ENCODE measurements at regions not wholly inside any gene's neighbourhood (a gene's known extent, or its start where the extent isn't known, plus 50 kb on each side); places are given as distances from the start of the nearest gene placed in this dataset.
"Not testable (repeated sequence)": the region's sequence is repeated elsewhere in the genome, so short reads cannot be mapped to it uniquely, and the experiment has no call there.

GRCh38 chr6:51213811-51214210, 395.1 kb downstream of the TFAP2B start:
- Histone ChIP-seq H3K4me1 (ENCODE audit: low read depth, poor library complexity, severe bottlenecking) (no peaks in the 10 kb centered on the region), H4K20me1 (ENCODE audit: insufficient read depth) (no peaks in the 10 kb centered on the region), H3K4me3 (IDR thresholded peaks at IDR 0.05; ENCODE audit: insufficient read depth, low read depth, low read length) (no peak overlapping the region), H3K27ac (no peak overlapping the region), H3K36me3 (ENCODE audit: insufficient read depth) (no peaks in the 10 kb centered on the region), H3K9ac (no peak overlapping the region), H3K4me2 (no peak overlapping the region), H2AFZ (ENCODE audit: low read depth) (no peak overlapping the region), H3K27me3 (ENCODE audit: insufficient read depth, low read depth) (no peaks in the 10 kb centered on the region), H3K79me2 (ENCODE audit: insufficient read depth, low read depth) (no peaks in the 10 kb centered on the region)
- TF ChIP-seq, protein P1, sequence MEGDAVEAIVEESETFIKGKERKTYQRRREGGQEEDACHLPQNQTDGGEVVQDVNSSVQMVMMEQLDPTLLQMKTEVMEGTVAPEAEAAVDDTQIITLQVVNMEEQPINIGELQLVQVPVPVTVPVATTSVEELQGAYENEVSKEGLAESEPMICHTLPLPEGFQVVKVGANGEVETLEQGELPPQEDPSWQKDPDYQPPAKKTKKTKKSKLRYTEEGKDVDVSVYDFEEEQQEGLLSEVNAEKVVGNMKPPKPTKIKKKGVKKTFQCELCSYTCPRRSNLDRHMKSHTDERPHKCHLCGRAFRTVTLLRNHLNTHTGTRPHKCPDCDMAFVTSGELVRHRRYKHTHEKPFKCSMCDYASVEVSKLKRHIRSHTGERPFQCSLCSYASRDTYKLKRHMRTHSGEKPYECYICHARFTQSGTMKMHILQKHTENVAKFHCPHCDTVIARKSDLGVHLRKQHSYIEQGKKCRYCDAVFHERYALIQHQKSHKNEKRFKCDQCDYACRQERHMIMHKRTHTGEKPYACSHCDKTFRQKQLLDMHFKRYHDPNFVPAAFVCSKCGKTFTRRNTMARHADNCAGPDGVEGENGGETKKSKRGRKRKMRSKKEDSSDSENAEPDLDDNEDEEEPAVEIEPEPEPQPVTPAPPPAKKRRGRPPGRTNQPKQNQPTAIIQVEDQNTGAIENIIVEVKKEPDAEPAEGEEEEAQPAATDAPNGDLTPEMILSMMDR (conservative IDR thresholded peaks at IDR 0.05; ENCODE audit: low read depth, low read length): no peak

DNA sequence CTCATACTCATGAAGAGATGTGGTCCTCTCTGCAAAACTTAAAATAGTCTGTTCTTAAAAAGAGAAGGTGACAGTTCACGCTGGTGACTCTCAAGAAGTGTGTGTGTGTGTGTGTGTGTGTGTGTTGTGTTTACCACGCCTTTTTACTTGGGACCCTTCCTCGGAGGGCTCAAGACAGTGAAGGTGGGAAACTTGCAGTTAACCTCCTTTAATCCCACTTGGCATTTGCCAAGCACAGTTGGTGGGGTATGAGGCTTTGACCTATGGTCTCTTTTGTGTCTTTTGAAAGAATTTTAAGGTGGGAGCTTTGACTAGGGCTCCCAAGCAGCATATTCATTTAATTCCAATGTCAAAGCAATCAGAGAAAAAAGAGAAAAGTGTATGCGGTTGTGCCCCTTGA, 395.8 kb downstream of the TFAP2B start:
- H3K36me3 ChIP-seq (ENCODE audit: insufficient read depth): no peaks in the 10 kb centered on the region
- H3K27me3 ChIP-seq (ENCODE audit: insufficient read depth, low read depth): no peaks in the 10 kb centered on the region
- no peaks in the 10 kb centered on the region for H3K4me1 ChIP-seq (ENCODE audit: low read depth, poor library complexity, severe bottlenecking)
- H3K27ac ChIP-seq: no peak overlapping the region
- no peak overlapping the region for H2AFZ ChIP-seq (ENCODE audit: low read depth)
- H3K4me2 ChIP-seq: no peak overlapping the region
- H3K79me2 ChIP-seq (ENCODE audit: insufficient read depth, low read depth): no peaks in the 10 kb centered on the region
- TF ChIP-seq, protein P1 (conservative IDR thresholded peaks at IDR 0.05; ENCODE audit: low read depth, low read length): no peak
- H4K20me1 ChIP-seq (ENCODE audit: insufficient read depth): no peaks in the 10 kb centered on the region
- no peak overlapping the region for H3K4me3 ChIP-seq (IDR thresholded peaks at IDR 0.05; ENCODE audit: insufficient read depth, low read depth, low read length)
- H3K9ac ChIP-seq: no peak overlapping the region

- Histone ChIP-seq H3K4me1 (ENCODE audit: low read depth, poor library complexity, severe bottlenecking) (no peaks in the 10 kb centered on the region), H4K20me1 (ENCODE audit: insufficient read depth) (no peaks in the 10 kb centered on the region), H3K79me2 (ENCODE audit: insufficient read depth, low read depth) (no peaks in the 10 kb centered on the region), H3K36me3 (ENCODE audit: insufficient read depth) (no peaks in the 10 kb centered on the region), H3K27ac (no peak overlapping the region), H3K27me3 (ENCODE audit: insufficient read depth, low read depth) (no peaks in the 10 kb centered on the region), H3K9ac (no peak overlapping the region), H3K4me2 (no peak overlapping the region), H2AFZ (ENCODE audit: low read depth) (no peak overlapping the region), H3K4me3 (IDR thresholded peaks at IDR 0.05; ENCODE audit: insufficient read depth, low read depth, low read length) (no peak overlapping the region)
- TF ChIP-seq, protein P1 (conservative IDR thresholded peaks at IDR 0.05; ENCODE audit: low read depth, low read length): no peak
Observed at GRCh38 chr6:51218181-51218580, 399.5 kb downstream of the TFAP2B start.

DNA sequence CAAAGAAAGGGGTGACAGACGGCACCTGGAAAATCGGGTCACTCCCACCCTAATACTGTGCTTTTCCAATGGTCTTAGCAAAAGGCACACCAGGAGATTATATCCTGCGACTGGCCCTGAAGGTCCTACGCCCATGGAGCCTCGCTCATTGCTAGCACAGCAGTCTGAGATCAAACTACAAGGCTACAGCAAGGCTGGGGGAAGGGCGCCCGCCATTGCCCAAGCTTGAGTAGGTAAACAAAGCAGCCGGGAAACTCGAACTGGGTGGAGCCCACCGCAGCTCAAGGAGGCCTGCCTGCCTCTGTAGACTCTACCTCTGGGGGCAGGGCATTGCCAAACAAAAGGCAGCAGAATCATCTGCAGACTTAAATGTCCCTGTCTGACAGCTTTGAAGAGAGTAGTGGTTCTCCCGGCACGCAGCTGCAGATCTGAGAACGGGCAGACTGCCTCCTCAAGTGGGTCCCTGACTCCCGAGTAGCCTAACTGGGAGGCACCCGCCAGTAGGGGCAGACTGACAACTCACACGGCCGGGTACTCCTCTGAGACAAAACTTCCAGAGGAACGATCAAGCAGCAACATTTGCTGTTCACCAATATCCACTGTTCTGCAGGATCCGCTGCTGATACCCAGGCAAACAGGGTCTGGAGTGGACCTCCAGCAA, 406.0 kb downstream of the TFAP2B start:
- not testable (repeated sequence) for H3K4me1 ChIP-seq (ENCODE audit: low read depth, poor library complexity, severe bottlenecking); H3K27ac ChIP-seq; H2AFZ ChIP-seq (ENCODE audit: low read depth); H4K20me1 ChIP-seq (ENCODE audit: insufficient read depth); H3K27me3 ChIP-seq (ENCODE audit: insufficient read depth, low read depth); H3K36me3 ChIP-seq (ENCODE audit: insufficient read depth); H3K4me3 ChIP-seq (IDR thresholded peaks at IDR 0.05; ENCODE audit: insufficient read depth, low read depth, low read length); H3K79me2 ChIP-seq (ENCODE audit: insufficient read depth, low read depth); H3K9ac ChIP-seq; H3K4me2 ChIP-seq

DNA sequence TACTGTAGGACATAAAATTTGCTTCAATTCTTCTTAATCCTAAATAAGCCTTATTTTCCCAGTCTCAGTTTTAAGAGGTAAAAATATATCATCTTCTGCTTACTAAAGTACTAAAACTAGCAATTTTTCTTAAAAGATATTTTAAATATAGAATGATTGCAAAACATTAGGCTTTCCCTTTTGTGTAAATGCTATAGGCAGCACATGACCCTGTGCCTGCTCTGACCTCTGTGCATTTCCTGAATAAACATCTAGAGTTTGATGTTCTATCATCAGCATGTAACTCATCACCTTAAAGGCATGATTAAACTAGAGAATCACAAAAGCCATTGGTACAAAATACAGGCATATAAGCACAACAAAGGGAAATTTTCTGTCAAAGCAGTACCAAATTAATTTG, 422.7 kb downstream of the TFAP2B start:
- Histone ChIP-seq H3K4me1 (ENCODE audit: low read depth, poor library complexity, severe bottlenecking) (no peaks in the 10 kb centered on the region), H4K20me1 (ENCODE audit: insufficient read depth) (no peaks in the 10 kb centered on the region), H3K4me3 (IDR thresholded peaks at IDR 0.05; ENCODE audit: insufficient read depth, low read depth, low read length) (no peak overlapping the region), H3K27me3 (ENCODE audit: insufficient read depth, low read depth) (no peaks in the 10 kb centered on the region), H3K27ac (no peak overlapping the region), H3K9ac (no peak overlapping the region), H2AFZ (ENCODE audit: low read depth) (no peak overlapping the region), H3K4me2 (no peak overlapping the region), H3K79me2 (ENCODE audit: insufficient read depth, low read depth) (no peaks in the 10 kb centered on the region), H3K36me3 (ENCODE audit: insufficient read depth) (no peaks in the 10 kb centered on the region)
- TF ChIP-seq, protein P1 (conservative IDR thresholded peaks at IDR 0.05; ENCODE audit: low read depth, low read length): no peak
